ENCODE measurements at regions not wholly inside any gene's neighbourhood (a gene's known extent, or its start where the extent isn't known, plus 50 kb on each side); places are given as distances from the start of the nearest gene placed in this dataset.

- WGBS, result 74% methylated on average over 1 of the region's 1 CpG
- Histone ChIP-seq H3K27me3 (replicated peaks; ENCODE audit: insufficient read depth) (no peaks in the 10 kb centered on the region), H3K27ac (no peak overlapping the region), H3K36me3 (no peaks in the 10 kb centered on the region), H3K4me1 (replicated peaks) (no peaks in the 10 kb centered on the region), H3K9me3 (no peaks in the 10 kb centered on the region), H3K4me3 (no peak overlapping the region)
- intact Hi-C loops (cut with DNase I), result no loop called here
- DNase-seq (ENCODE audit: low spot score), result no peak
- TF ChIP-seq CTCF (IDR thresholded peaks at IDR 0.05) (no peak), POLR2AphosphoS5 (IDR thresholded peaks at IDR 0.05) (no peak)
Observed at GRCh38 chr6:165025040-165025439, 284.4 kb downstream of the C6orf118 start.

GRCh38 chr6:165019681-165020080, 289.7 kb downstream of the C6orf118 start:
- H3K36me3 ChIP-seq, result no peaks in the 10 kb centered on the region
- H3K27me3 ChIP-seq (replicated peaks; ENCODE audit: insufficient read depth), result no peaks in the 10 kb centered on the region
- 86% methylated on average over 2 of the region's 2 CpGs for WGBS
- no peaks in the 10 kb centered on the region for H3K4me1 ChIP-seq (replicated peaks)
- DNase-seq (ENCODE audit: low spot score), result no peak
- no peaks in the 10 kb centered on the region for H3K9me3 ChIP-seq
- intact Hi-C loops (cut with DNase I), result no loop called here
- H3K4me3 ChIP-seq, result no peak overlapping the region
- TF ChIP-seq POLR2AphosphoS5 (IDR thresholded peaks at IDR 0.05) (no peak), CTCF (IDR thresholded peaks at IDR 0.05) (no peak), POLR2A (IDR thresholded peaks at IDR 0.05) (no peak)
- no peak overlapping the region for H3K27ac ChIP-seq

- no peak for DNase-seq (ENCODE audit: low spot score)
- intact Hi-C loops (cut with DNase I), result no loop called here
- no peak for TF ChIP-seq POLR2A (IDR thresholded peaks at IDR 0.05)
- no peak for TF ChIP-seq POLR2AphosphoS5 (IDR thresholded peaks at IDR 0.05)
- no peak for TF ChIP-seq CTCF (IDR thresholded peaks at IDR 0.05)
- no peaks in the 10 kb centered on the region for H3K9me3 ChIP-seq
- H3K4me3 ChIP-seq, result no peak overlapping the region
- no peaks in the 10 kb centered on the region for H3K27me3 ChIP-seq (replicated peaks; ENCODE audit: insufficient read depth)
- H3K36me3 ChIP-seq, result no peaks in the 10 kb centered on the region
- no peaks in the 10 kb centered on the region for H3K4me1 ChIP-seq (replicated peaks)
- H3K27ac ChIP-seq, result no peak overlapping the region
Observed at GRCh38 chr6:165015676-165016075, 293.7 kb downstream of the C6orf118 start.

GRCh38 chr6:165013701-165014100, 295.7 kb downstream of the C6orf118 start:
- no peak for DNase-seq (ENCODE audit: low spot score)
- no peak overlapping the region for H3K4me3 ChIP-seq
- no peaks in the 10 kb centered on the region for H3K9me3 ChIP-seq
- 77% methylated on average over 3 of the region's 3 CpGs for WGBS
- H3K36me3 ChIP-seq, result no peaks in the 10 kb centered on the region
- intact Hi-C loops (cut with DNase I), result no loop called here
- H3K4me1 ChIP-seq (replicated peaks), result no peaks in the 10 kb centered on the region
- H3K27me3 ChIP-seq (replicated peaks; ENCODE audit: insufficient read depth), result no peaks in the 10 kb centered on the region
- no peak for TF ChIP-seq POLR2AphosphoS5 (IDR thresholded peaks at IDR 0.05)
- no peak for TF ChIP-seq POLR2A (IDR thresholded peaks at IDR 0.05)
- TF ChIP-seq CTCF (IDR thresholded peaks at IDR 0.05), result no peak
- H3K27ac ChIP-seq, result no peak overlapping the region

GRCh38 chr6:165012183-165012582, 297.2 kb downstream of the C6orf118 start:
- TF ChIP-seq POLR2AphosphoS5 (IDR thresholded peaks at IDR 0.05), result no peak
- TF ChIP-seq CTCF (IDR thresholded peaks at IDR 0.05), result no peak
- no peak for TF ChIP-seq POLR2A (IDR thresholded peaks at IDR 0.05)
- Histone ChIP-seq H3K9me3 (no peaks in the 10 kb centered on the region), H3K4me1 (replicated peaks) (no peaks in the 10 kb centered on the region), H3K27ac (no peak overlapping the region), H3K36me3 (no peaks in the 10 kb centered on the region), H3K4me3 (no peak overlapping the region), H3K27me3 (replicated peaks; ENCODE audit: insufficient read depth) (no peaks in the 10 kb centered on the region)
- DNase-seq (ENCODE audit: low spot score), result no peak
- WGBS, result 88% methylated on average over 4 of the region's 4 CpGs
- intact Hi-C loops (cut with DNase I), result no loop called here
